ENCODE measurements at regions not wholly inside any gene's neighbourhood (a gene's known extent, or its start where the extent isn't known, plus 50 kb on each side); places are given as distances from the start of the nearest gene placed in this dataset.
"Not testable (repeated sequence)": the region's sequence is repeated elsewhere in the genome, so short reads cannot be mapped to it uniquely, and the experiment has no call there.

GRCh38 chr10:8853048-8853447 is 798.6 kb downstream of the GATA3 start:
- TF ChIP-seq CTCF (IDR thresholded peaks at IDR 0.05) (no peak), POLR2A (IDR thresholded peaks at IDR 0.05) (no peak)
- H3K4me1 ChIP-seq: no peaks in the 10 kb centered on the region
- H3K4me3 ChIP-seq: no peak overlapping the region
- no peaks in the 10 kb centered on the region for H3K36me3 ChIP-seq
- H3K27me3 ChIP-seq: no peaks in the 10 kb centered on the region
- no peaks in the 10 kb centered on the region for H3K9me3 ChIP-seq
- H3K27ac ChIP-seq: no peak overlapping the region
- no peak for DNase-seq

GRCh38 chr10:8868924-8869323 is 814.4 kb downstream of the GATA3 start:
- H3K27me3 ChIP-seq, H3K9me3 ChIP-seq, H3K36me3 ChIP-seq: not testable (repeated sequence)

GRCh38 chr10:8873310-8873709 is 818.8 kb downstream of the GATA3 start:
- Histone ChIP-seq H3K27me3 (no peaks in the 10 kb centered on the region), H3K27ac (no peak overlapping the region), H3K9me3 (no peaks in the 10 kb centered on the region), H3K4me1 (no peaks in the 10 kb centered on the region), H3K4me3 (no peak overlapping the region), H3K36me3 (no peaks in the 10 kb centered on the region)
- TF ChIP-seq POLR2A (IDR thresholded peaks at IDR 0.05) (no peak), CTCF (IDR thresholded peaks at IDR 0.05) (no peak)
- DNase-seq: no peak

More at GRCh38 chr10:8868924-8869323, 814.4 kb downstream of the GATA3 start:
- H3K4me1 ChIP-seq, H3K27ac ChIP-seq, H3K4me3 ChIP-seq, DNase-seq: not testable (repeated sequence)

- no peak overlapping the region for H3K27ac ChIP-seq
- no peak overlapping the region for H3K4me3 ChIP-seq
- no peaks in the 10 kb centered on the region for H3K27me3 ChIP-seq
- no peaks in the 10 kb centered on the region for H3K4me1 ChIP-seq
- TF ChIP-seq CTCF (IDR thresholded peaks at IDR 0.05) (no peak), POLR2A (IDR thresholded peaks at IDR 0.05) (no peak)
- no peak for DNase-seq
- no peaks in the 10 kb centered on the region for H3K36me3 ChIP-seq
- H3K9me3 ChIP-seq: no peaks in the 10 kb centered on the region
Measured at GRCh38 chr10:8874268-8874667, 819.8 kb downstream of the GATA3 start.

DNA sequence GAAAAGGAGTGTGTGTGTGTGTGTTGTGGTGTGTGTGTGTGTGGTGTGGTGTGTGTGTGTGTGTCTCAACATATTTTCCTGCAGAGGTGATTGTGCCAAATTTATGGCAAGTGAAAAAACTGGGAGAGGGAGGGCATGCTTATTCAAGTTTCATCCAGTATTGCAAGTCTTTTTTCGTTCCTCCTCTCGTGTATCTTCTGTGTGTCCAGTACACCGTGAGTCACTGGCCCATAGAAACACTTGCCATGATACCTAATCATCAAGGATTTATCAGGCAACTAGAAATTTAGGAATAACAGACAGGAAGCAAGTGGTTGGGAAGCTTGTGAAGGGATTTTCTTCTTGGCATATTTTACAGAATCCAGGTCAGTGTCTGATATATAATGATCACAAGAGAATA is 820.5 kb downstream of the GATA3 start:
- DNase-seq: no peak
- H3K4me1 ChIP-seq: no peaks in the 10 kb centered on the region
- TF ChIP-seq CTCF (IDR thresholded peaks at IDR 0.05): no peak
- H3K36me3 ChIP-seq: no peaks in the 10 kb centered on the region
- H3K4me3 ChIP-seq: no peak overlapping the region
- no peak overlapping the region for H3K27ac ChIP-seq
- no peaks in the 10 kb centered on the region for H3K27me3 ChIP-seq
- no peaks in the 10 kb centered on the region for H3K9me3 ChIP-seq

- H3K4me1 ChIP-seq: no peaks in the 10 kb centered on the region
- no peak for DNase-seq
- no peaks in the 10 kb centered on the region for H3K27me3 ChIP-seq
- H3K4me3 ChIP-seq: no peak overlapping the region
- H3K36me3 ChIP-seq: no peaks in the 10 kb centered on the region
- no peaks in the 10 kb centered on the region for H3K9me3 ChIP-seq
- TF ChIP-seq CTCF (IDR thresholded peaks at IDR 0.05): no peak
- no peak for TF ChIP-seq POLR2A (IDR thresholded peaks at IDR 0.05)
- no peak overlapping the region for H3K27ac ChIP-seq
Measured at GRCh38 chr10:8876171-8876570, 821.7 kb downstream of the GATA3 start.
